HuH-7 (cell line): ENCODE measurements at regions not wholly inside any gene's neighbourhood (a gene's known extent, or its start where the extent isn't known, plus 50 kb on each side); places are given as distances from the start of the nearest gene placed in this dataset.

ENCODE experiments used
- DNase-seq: peaks from one replicate; pipeline ENCODE4 v3.0.0; 2011; ENCODE audit warnings: low spot score

GRCh38 chr1:228920831-228921230, 185.6 kb downstream of the RHOU start:
- no peak for DNase-seq

GRCh38 chr1:228921481-228921880, 186.2 kb downstream of the RHOU start:
- no peak for DNase-seq

GRCh38 chr1:228922722-228923376, 187.6 kb downstream of the RHOU start:
- DNase-seq = no peak

GRCh38 chr1:228923973-228924686, 188.9 kb downstream of the RHOU start:
- no peak for DNase-seq

- no peak for DNase-seq
Observed at GRCh38 chr1:228925691-228926090, 190.4 kb downstream of the RHOU start.

GRCh38 chr1:228927421-228927820, 192.1 kb downstream of the RHOU start:
- no peak for DNase-seq

GRCh38 chr1:228927946-228928898, 192.9 kb downstream of the RHOU start:
- DNase-seq = no peak

GRCh38 chr1:228929476-228930027, 194.3 kb downstream of the RHOU start:
- DNase-seq = no peak

- DNase-seq = no peak
Observed at GRCh38 chr1:228930479-228930957, 195.2 kb downstream of the RHOU start.

GRCh38 chr1:228933753-228934152, 198.5 kb downstream of the RHOU start:
- DNase-seq = no peak

GRCh38 chr1:228935198-228935663, 200.0 kb downstream of the RHOU start:
- DNase-seq = peak; percentile 66

- DNase-seq = no peak
Observed at GRCh38 chr1:228935855-228936727, 200.8 kb downstream of the RHOU start.

- DNase-seq = no peak
Observed at GRCh38 chr1:228936881-228937280, 201.6 kb downstream of the RHOU start.

- no peak for DNase-seq
Observed at GRCh38 chr1:228937351-228937750, 202.1 kb downstream of the RHOU start.

GRCh38 chr1:228937851-228938536, 202.7 kb downstream of the RHOU start:
- no peak for DNase-seq

- no peak for DNase-seq
Observed at GRCh38 chr1:228938537-228938901, 203.2 kb downstream of the RHOU start.

GRCh38 chr1:228939001-228939691, 203.9 kb downstream of the RHOU start:
- no peak for DNase-seq

- DNase-seq = no peak
Observed at GRCh38 chr1:228939881-228940392, 204.7 kb downstream of the RHOU start.

GRCh38 chr1:228940526-228940925, 205.2 kb downstream of the RHOU start:
- no peak for DNase-seq

GRCh38 chr1:228940926-228941325, 205.6 kb downstream of the RHOU start:
- DNase-seq = no peak
